ENCODE measurements at regions not wholly inside any gene's neighbourhood (a gene's known extent, or its start where the extent isn't known, plus 50 kb on each side); places are given as distances from the start of the nearest gene placed in this dataset.

DNA sequence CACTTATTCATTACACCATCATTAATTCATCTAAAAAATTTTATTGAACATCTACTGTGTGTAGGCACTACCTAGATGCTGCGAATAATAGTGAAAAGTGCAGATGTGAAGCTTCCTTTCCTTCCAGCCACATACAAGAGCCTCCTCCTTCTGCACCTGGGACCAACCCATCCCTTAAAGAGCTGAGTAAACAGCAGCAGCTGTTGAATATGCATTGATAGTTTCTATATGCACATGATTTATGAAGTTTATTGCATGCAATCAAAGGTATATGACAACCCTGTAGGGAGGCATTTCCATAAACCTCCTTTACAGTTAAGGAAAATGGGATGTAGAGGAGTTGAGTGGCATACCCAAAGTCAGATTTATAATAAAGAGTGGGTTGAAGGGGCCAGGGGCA, 110.3 kb upstream of the IPO5 start:
- TF ChIP-seq, protein P1, sequence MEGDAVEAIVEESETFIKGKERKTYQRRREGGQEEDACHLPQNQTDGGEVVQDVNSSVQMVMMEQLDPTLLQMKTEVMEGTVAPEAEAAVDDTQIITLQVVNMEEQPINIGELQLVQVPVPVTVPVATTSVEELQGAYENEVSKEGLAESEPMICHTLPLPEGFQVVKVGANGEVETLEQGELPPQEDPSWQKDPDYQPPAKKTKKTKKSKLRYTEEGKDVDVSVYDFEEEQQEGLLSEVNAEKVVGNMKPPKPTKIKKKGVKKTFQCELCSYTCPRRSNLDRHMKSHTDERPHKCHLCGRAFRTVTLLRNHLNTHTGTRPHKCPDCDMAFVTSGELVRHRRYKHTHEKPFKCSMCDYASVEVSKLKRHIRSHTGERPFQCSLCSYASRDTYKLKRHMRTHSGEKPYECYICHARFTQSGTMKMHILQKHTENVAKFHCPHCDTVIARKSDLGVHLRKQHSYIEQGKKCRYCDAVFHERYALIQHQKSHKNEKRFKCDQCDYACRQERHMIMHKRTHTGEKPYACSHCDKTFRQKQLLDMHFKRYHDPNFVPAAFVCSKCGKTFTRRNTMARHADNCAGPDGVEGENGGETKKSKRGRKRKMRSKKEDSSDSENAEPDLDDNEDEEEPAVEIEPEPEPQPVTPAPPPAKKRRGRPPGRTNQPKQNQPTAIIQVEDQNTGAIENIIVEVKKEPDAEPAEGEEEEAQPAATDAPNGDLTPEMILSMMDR (IDR thresholded peaks at IDR 0.05; ENCODE audit: low read depth, low read length): no peak
- no peak for DNase-seq (ENCODE audit: extremely low read depth, low read depth)

DNA sequence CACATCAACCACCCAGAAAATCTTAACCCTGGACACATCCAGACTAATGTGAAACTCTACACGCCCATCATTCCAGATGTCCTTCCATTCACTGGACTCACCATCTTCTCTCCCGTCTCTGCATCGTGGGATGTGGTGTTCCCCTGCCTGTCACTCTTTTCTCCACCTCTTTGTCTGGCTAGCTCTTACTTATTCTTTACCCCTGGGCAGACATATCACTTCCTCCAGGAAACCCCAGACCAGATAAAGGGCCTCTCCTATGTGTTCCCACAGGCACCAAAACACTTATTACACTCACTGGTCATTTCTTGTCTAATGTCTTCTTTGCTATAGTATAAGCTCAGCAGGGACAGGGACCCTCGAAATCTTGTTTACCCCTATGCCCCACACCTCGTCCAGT, 109.3 kb upstream of the IPO5 start:
- DNase-seq (ENCODE audit: extremely low read depth, low read depth): no peak
- TF ChIP-seq, protein P1 (IDR thresholded peaks at IDR 0.05; ENCODE audit: low read depth, low read length): no peak

GRCh38 chr13:97848886-97849285, 104.6 kb upstream of the IPO5 start:
- TF ChIP-seq, protein P1 (IDR thresholded peaks at IDR 0.05; ENCODE audit: low read depth, low read length): no peak
- DNase-seq (ENCODE audit: extremely low read depth, low read depth): no peak

GRCh38 chr13:97849305-97849704, 104.2 kb upstream of the IPO5 start:
- DNase-seq (ENCODE audit: extremely low read depth, low read depth): no peak
- TF ChIP-seq, protein P1 (IDR thresholded peaks at IDR 0.05; ENCODE audit: low read depth, low read length): peak; percentile 36

DNA sequence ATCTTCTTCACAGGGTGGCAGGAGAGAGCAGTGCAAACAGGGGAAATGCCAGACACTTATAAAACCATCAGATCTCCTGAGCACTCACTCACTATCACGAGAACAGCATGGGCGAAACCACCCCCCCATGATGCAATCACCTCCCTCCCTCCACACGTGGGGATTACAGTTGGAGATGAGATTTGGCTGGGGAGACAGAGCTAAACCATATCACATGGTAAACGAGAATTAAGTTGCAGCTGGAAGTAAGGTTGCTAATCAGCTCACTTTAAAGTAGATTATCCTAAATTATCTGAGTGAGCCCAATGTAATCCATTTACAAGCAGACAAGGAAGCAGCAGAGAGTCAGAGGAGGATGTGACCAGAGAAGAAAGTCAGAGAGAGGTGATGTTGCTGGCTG, 102.2 kb upstream of the IPO5 start:
- DNase-seq (ENCODE audit: extremely low read depth, low read depth): no peak
- TF ChIP-seq, protein P1 (IDR thresholded peaks at IDR 0.05; ENCODE audit: low read depth, low read length): no peak

GRCh38 chr13:97852181-97852874, 101.1 kb upstream of the IPO5 start:
- DNase-seq (ENCODE audit: extremely low read depth, low read depth): no peak
- TF ChIP-seq, protein P1 (IDR thresholded peaks at IDR 0.05; ENCODE audit: low read depth, low read length): no peak

GRCh38 chr13:97853550-97853949, 99.9 kb upstream of the IPO5 start:
- no peak for DNase-seq (ENCODE audit: extremely low read depth, low read depth)
- TF ChIP-seq, protein P1 (IDR thresholded peaks at IDR 0.05; ENCODE audit: low read depth, low read length): no peak
